Hepatocyte (in vitro differentiated cells): ENCODE measurements at regions not wholly inside any gene's neighbourhood (a gene's known extent, or its start where the extent isn't known, plus 50 kb on each side); places are given as distances from the start of the nearest gene placed in this dataset.

Experiments used
- DNase-seq: peaks from one replicate; pipeline ENCODE4 v3.0.0-alpha.2; 2016; ENCODE audit warnings: low spot score
- H2AFZ ChIP-seq: fragments of 200-600 bp; sonication (generic); 2 replicates; pipeline ENCODE4 v1.6.0; 2016; ENCODE audit warnings: antibody characterized with exemption, mild to moderate bottlenecking
- H3K27ac ChIP-seq: fragments of 200-600 bp; sonication (generic); 2 replicates; pipeline ENCODE4 v1.5.1; 2016; ENCODE audit warnings: mild to moderate bottlenecking
- H3K27me3 ChIP-seq: fragments of 200-600 bp; sonication (generic); 2 replicates; pipeline ENCODE4 v1.6.1; 2016
- H3K36me3 ChIP-seq: fragments of 200-600 bp; sonication (generic); replicated peaks from 2 replicates; pipeline ENCODE4 v1.5.1; 2016; ENCODE audit warnings: low read depth; ENCODE audit not compliant: insufficient read depth
- H3K4me1 ChIP-seq: fragments of 200-600 bp; sonication (generic); 2 replicates; pipeline ENCODE4 v1.5.1; 2016; ENCODE audit warnings: mild to moderate bottlenecking, moderate library complexity; ENCODE audit not compliant: insufficient read depth
- H3K4me2 ChIP-seq: fragments of 200-600 bp; sonication (generic); 2 replicates; pipeline ENCODE4 v1.6.0; 2016
- H3K4me3 ChIP-seq: fragments of 200-600 bp; sonication (generic); 2 replicates; pipeline ENCODE4 v1.5.1; 2016; ENCODE audit warnings: mild to moderate bottlenecking
- H3K79me2 ChIP-seq: fragments of 200-600 bp; sonication (generic); 2 replicates; pipeline ENCODE4 v1.6.0; 2017; ENCODE audit warnings: mild to moderate bottlenecking
- H3K9me2 ChIP-seq: fragments of 200-600 bp; sonication (generic); replicated peaks from 2 replicates; pipeline ENCODE4 v1.6.0; 2017; ENCODE audit warnings: mild to moderate bottlenecking; ENCODE audit not compliant: insufficient read depth
- H3K9me3 ChIP-seq: fragments of 200-600 bp; sonication (generic); 2 replicates; pipeline ENCODE4 v1.5.1; 2016; ENCODE audit warnings: low read depth, mild to moderate bottlenecking
- H4K20me1 ChIP-seq: fragments of 200-600 bp; sonication (generic); 2 replicates; pipeline ENCODE4 v1.6.0; 2016; ENCODE audit warnings: mild to moderate bottlenecking; ENCODE audit not compliant: insufficient read depth, poor library complexity, severe bottlenecking
- CTCF ChIP-seq: fragments of 200-600 bp; sonication (generic); IDR thresholded peaks from 2 replicates; pipeline ENCODE4 v1.5.1; 2016; ENCODE audit warnings: antibody characterized with exemption, mild to moderate bottlenecking; ENCODE audit not compliant: poor library complexity
- EZH2 ChIP-seq: fragments of 200-600 bp; sonication (generic); IDR thresholded peaks from 2 replicates; pipeline ENCODE4 v1.6.1; 2016; ENCODE audit warnings: antibody characterized with exemption, mild to moderate bottlenecking, borderline replicate concordance
- EZH2phosphoT487 ChIP-seq: fragments of 200-600 bp; sonication (generic); IDR thresholded peaks from one replicate; pipeline ENCODE4 v1.6.1; 2018; ENCODE audit warnings: antibody characterized with exemption, mild to moderate bottlenecking, low read depth, moderate library complexity; ENCODE audit not compliant: unreplicated experiment, severe bottlenecking
- WGBS: methylation state at CpG from one replicate; pipeline ENCODE4 v1.1.6; 2016; ENCODE audit warnings: low lambda C conversion rate; ENCODE audit errors: missing lambda C conversion rate; 5-methylcytosine and 5-hydroxymethylcytosine counted together

GRCh38 chr2:139055202-139055601 is 275.0 kb upstream of the NXPH2 start:
- 59% methylated on average over 3 of the region's 3 CpGs for WGBS
- H3K27ac ChIP-seq: no peak overlapping the region

GRCh38 chr2:139048017-139048416 is 267.8 kb upstream of the NXPH2 start:
- no peak for TF ChIP-seq EZH2
- TF ChIP-seq CTCF: no peak
- no peak for TF ChIP-seq EZH2phosphoT487

More at GRCh38 chr2:139055202-139055601, 275.0 kb upstream of the NXPH2 start:
- no peak for DNase-seq
- no peak overlapping the region for H3K4me3 ChIP-seq
- no peaks in the 10 kb centered on the region for H3K4me1 ChIP-seq
- H3K27me3 ChIP-seq: no peaks in the 10 kb centered on the region
- no peak overlapping the region for H3K4me2 ChIP-seq
- TF ChIP-seq EZH2phosphoT487 (no peak), CTCF (no peak), EZH2 (no peak)
- H3K9me2 ChIP-seq: no peaks in the 10 kb centered on the region
- H3K36me3 ChIP-seq: no peaks in the 10 kb centered on the region
- no peaks in the 10 kb centered on the region for H4K20me1 ChIP-seq
- H3K79me2 ChIP-seq: no peaks in the 10 kb centered on the region
- no peak overlapping the region for H2AFZ ChIP-seq
- H3K9me3 ChIP-seq: no peaks in the 10 kb centered on the region

GRCh38 chr2:139045524-139045923 is 265.3 kb upstream of the NXPH2 start:
- no peak for DNase-seq
- no peaks in the 10 kb centered on the region for H3K4me1 ChIP-seq
- H3K36me3 ChIP-seq: no peaks in the 10 kb centered on the region
- H3K9me2 ChIP-seq: no peaks in the 10 kb centered on the region
- H3K9me3 ChIP-seq: no peaks in the 10 kb centered on the region
- no peaks in the 10 kb centered on the region for H3K27me3 ChIP-seq
- H4K20me1 ChIP-seq: no peaks in the 10 kb centered on the region
- WGBS: 72% methylated on average over 2 of the region's 2 CpGs
- H3K79me2 ChIP-seq: no peaks in the 10 kb centered on the region
- no peak overlapping the region for H3K4me2 ChIP-seq
- TF ChIP-seq EZH2phosphoT487 (no peak), EZH2 (no peak), CTCF (no peak)
- H3K27ac ChIP-seq: no peak overlapping the region
- no peak overlapping the region for H3K4me3 ChIP-seq
- H2AFZ ChIP-seq: no peak overlapping the region

More at GRCh38 chr2:139048017-139048416, 267.8 kb upstream of the NXPH2 start:
- Histone ChIP-seq H3K9me3 (no peaks in the 10 kb centered on the region), H3K9me2 (no peaks in the 10 kb centered on the region), H4K20me1 (no peaks in the 10 kb centered on the region), H3K4me1 (no peaks in the 10 kb centered on the region), H3K27me3 (no peaks in the 10 kb centered on the region), H3K4me2 (no peak overlapping the region), H3K79me2 (no peaks in the 10 kb centered on the region), H3K36me3 (no peaks in the 10 kb centered on the region), H2AFZ (no peak overlapping the region), H3K4me3 (no peak overlapping the region), H3K27ac (no peak overlapping the region)
- no peak for DNase-seq

GRCh38 chr2:139034064-139034463 is 253.9 kb upstream of the NXPH2 start:
- no peak overlapping the region for H3K27ac ChIP-seq
- no peak for TF ChIP-seq EZH2
- no peak for TF ChIP-seq CTCF
- TF ChIP-seq EZH2phosphoT487: no peak
- no peak overlapping the region for H2AFZ ChIP-seq
- DNase-seq: no peak
- H3K9me2 ChIP-seq: no peaks in the 10 kb centered on the region
- H3K9me3 ChIP-seq: no peaks in the 10 kb centered on the region
- H3K79me2 ChIP-seq: no peaks in the 10 kb centered on the region
- H3K4me1 ChIP-seq: no peaks in the 10 kb centered on the region
- H3K4me2 ChIP-seq: no peak overlapping the region
- no peaks in the 10 kb centered on the region for H3K36me3 ChIP-seq
- no peaks in the 10 kb centered on the region for H3K27me3 ChIP-seq
- no peaks in the 10 kb centered on the region for H4K20me1 ChIP-seq
- H3K4me3 ChIP-seq: no peak overlapping the region
